ENCODE measurements at regions not wholly inside any gene's neighbourhood (a gene's known extent, or its start where the extent isn't known, plus 50 kb on each side); places are given as distances from the start of the nearest gene placed in this dataset.

GRCh38 chr1:166253076-166253779, 86.4 kb upstream of the FAM78B start:
- TF ChIP-seq CTCF (IDR thresholded peaks at IDR 0.05) (no peak), POLR2AphosphoS5 (IDR thresholded peaks at IDR 0.05) (no peak)
